Neural crest cell (in vitro differentiated cells): ENCODE measurements at regions not wholly inside any gene's neighbourhood (a gene's known extent, or its start where the extent isn't known, plus 50 kb on each side); places are given as distances from the start of the nearest gene placed in this dataset.
"Not testable (repeated sequence)": the region's sequence is repeated elsewhere in the genome, so short reads cannot be mapped to it uniquely, and the experiment has no call there.

Experiments used
- DNase-seq: peaks from one replicate; pipeline ENCODE4 v3.0.0; 2021; ENCODE audit warnings: low read depth, mixed read lengths, low spot score
- H3K27ac Mint-ChIP-seq: one replicate; pipeline ENCODE4 v1.8.0; 2021; ENCODE audit warnings: mild to moderate bottlenecking, mixed read lengths; ENCODE audit not compliant: unreplicated experiment
- H3K27me3 Mint-ChIP-seq: 2 replicates; pipeline ENCODE4 v1.8.0; 2021; ENCODE audit warnings: low read depth, mild to moderate bottlenecking, mixed read lengths
- H3K36me3 Mint-ChIP-seq: 2 replicates; pipeline ENCODE4 v1.8.0; 2021; ENCODE audit warnings: low read depth, mild to moderate bottlenecking, mixed read lengths
- H3K4me1 Mint-ChIP-seq: 2 replicates; pipeline ENCODE4 v1.8.0; 2021; ENCODE audit warnings: mixed read lengths
- H3K4me3 Mint-ChIP-seq: one replicate; pipeline ENCODE4 v1.8.0; 2021; ENCODE audit warnings: mild to moderate bottlenecking, mixed read lengths
- H3K9me3 Mint-ChIP-seq: 2 replicates; pipeline ENCODE4 v1.8.0; 2021; ENCODE audit warnings: mixed read lengths
- TF ChIP-seq, protein P1 (sequence below): fragments of 200-600 bp; sonication (generic); conservative IDR thresholded peaks from 2 replicates; pipeline ENCODE4 v1.5.0; 2021; ENCODE audit warnings: antibody characterized with exemption, mild to moderate bottlenecking

DNA sequence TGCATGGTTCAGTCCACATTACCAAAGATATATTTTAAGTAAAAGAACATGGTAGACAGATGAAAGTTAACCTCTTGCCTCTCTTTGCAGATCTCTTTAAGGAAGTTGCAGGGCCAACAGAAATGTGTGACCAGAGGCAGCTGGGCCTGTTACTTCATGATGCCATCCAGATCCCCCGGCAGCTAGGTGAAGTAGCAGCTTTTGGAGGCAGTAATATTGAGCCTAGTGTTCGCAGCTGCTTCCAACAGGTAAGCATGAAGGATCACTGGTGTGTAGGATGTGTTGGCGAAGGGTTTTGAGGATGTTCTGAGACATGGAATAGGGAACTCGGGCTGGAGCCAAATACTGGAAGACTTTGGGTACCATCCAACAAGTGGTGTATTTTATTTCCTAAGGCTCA lies 508.6 kb downstream of the UTRN start:
- H3K4me3 Mint-ChIP-seq = no peak overlapping the region
- H3K9me3 Mint-ChIP-seq = no peaks in the 10 kb centered on the region
- H3K4me1 Mint-ChIP-seq = no peaks in the 10 kb centered on the region
- H3K27me3 Mint-ChIP-seq = no peaks in the 10 kb centered on the region
- TF ChIP-seq, protein P1, sequence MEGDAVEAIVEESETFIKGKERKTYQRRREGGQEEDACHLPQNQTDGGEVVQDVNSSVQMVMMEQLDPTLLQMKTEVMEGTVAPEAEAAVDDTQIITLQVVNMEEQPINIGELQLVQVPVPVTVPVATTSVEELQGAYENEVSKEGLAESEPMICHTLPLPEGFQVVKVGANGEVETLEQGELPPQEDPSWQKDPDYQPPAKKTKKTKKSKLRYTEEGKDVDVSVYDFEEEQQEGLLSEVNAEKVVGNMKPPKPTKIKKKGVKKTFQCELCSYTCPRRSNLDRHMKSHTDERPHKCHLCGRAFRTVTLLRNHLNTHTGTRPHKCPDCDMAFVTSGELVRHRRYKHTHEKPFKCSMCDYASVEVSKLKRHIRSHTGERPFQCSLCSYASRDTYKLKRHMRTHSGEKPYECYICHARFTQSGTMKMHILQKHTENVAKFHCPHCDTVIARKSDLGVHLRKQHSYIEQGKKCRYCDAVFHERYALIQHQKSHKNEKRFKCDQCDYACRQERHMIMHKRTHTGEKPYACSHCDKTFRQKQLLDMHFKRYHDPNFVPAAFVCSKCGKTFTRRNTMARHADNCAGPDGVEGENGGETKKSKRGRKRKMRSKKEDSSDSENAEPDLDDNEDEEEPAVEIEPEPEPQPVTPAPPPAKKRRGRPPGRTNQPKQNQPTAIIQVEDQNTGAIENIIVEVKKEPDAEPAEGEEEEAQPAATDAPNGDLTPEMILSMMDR = no peak
- H3K36me3 Mint-ChIP-seq = peaks cover 30% of the 10 kb centered on the region
- H3K27ac Mint-ChIP-seq = no peak overlapping the region
- no peak for DNase-seq

DNA sequence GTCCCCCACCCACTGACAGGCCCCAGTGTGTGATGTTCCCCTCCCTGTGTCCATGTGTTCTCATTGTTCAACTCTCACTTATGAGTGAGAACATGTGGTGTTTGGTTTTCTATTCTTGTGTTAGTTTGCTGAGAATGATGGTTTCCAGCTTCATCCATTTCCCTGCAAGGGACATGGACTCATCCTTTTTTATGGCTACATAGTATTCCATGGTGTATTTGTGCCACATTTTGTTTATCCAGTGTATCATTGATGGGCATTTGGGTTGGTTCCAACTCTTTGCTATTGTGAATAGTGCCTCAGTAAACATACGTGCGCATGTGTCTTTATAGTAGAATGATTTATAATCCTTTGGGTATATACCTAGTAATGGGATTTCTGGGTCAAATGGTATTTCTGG lies 509.9 kb downstream of the UTRN start:
- not testable (repeated sequence) for H3K27ac Mint-ChIP-seq, DNase-seq, H3K4me3 Mint-ChIP-seq, H3K9me3 Mint-ChIP-seq, H3K27me3 Mint-ChIP-seq, H3K4me1 Mint-ChIP-seq
- H3K36me3 Mint-ChIP-seq = peaks cover 36% of the 10 kb centered on the region

DNA sequence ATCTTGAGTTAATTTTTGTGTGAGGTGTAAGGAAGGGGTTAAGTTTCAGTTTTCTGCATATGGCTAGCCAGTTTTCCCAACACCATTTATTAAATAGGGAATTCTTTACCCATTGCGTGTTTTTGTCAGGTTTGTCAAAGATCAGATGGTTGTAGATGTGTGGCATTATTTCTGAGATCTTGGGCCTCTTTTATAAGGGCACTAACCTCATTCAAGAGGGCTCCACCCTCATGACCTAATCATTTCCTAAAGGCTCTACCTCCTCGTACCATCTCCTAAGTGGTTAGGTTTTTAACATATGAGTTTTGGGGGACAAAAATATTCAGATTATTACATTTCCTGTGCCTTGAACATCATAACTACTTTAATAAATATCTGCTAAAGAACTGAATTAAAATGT lies 510.9 kb downstream of the UTRN start:
- Mint-ChIP-seq H3K27ac (no peak overlapping the region), H3K36me3 (peaks cover 36% of the 10 kb centered on the region), H3K9me3 (no peaks in the 10 kb centered on the region), H3K4me3 (no peak overlapping the region), H3K4me1 (no peaks in the 10 kb centered on the region), H3K27me3 (no peaks in the 10 kb centered on the region)
- no peak for DNase-seq
- TF ChIP-seq, protein P1 = no peak

DNA sequence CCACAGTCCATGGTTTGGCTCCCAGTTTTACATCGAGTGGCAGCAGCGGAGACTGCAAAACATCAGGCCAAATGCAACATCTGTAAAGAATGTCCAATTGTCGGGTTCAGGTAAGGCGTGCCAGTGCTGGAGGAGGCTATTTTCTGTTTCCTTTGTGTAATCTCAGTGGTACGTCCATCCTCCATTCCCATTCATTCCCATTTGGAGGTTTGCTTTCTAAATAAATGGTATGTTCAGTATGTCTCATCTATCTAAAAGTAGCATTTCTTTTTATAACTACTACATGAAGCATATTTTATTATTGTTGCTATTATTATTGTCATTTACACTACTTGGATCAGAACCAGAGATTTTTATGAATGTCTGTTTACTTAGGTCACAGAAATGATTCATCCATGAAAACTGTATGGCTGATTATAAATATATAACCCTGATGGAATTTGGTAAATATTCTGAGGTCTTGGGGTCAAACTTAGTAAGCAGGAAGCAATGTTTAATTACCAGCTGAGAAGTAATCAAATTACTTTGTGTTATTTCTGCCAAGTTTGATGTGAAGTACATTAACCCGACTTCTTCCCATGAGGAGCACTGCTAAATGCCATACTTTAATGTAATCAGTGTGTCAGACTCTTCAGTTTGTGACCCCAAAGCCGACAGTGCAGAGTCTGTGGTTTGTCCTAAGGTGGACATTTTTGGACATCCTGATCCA lies 512.9 kb downstream of the UTRN start:
- peaks cover 34% of the 10 kb centered on the region for H3K36me3 Mint-ChIP-seq
- H3K27ac Mint-ChIP-seq = no peak overlapping the region
- no peaks in the 10 kb centered on the region for H3K4me1 Mint-ChIP-seq
- H3K9me3 Mint-ChIP-seq = no peaks in the 10 kb centered on the region
- TF ChIP-seq, protein P1 = no peak
- no peak for DNase-seq
- H3K4me3 Mint-ChIP-seq = no peak overlapping the region
- H3K27me3 Mint-ChIP-seq = no peaks in the 10 kb centered on the region

DNA sequence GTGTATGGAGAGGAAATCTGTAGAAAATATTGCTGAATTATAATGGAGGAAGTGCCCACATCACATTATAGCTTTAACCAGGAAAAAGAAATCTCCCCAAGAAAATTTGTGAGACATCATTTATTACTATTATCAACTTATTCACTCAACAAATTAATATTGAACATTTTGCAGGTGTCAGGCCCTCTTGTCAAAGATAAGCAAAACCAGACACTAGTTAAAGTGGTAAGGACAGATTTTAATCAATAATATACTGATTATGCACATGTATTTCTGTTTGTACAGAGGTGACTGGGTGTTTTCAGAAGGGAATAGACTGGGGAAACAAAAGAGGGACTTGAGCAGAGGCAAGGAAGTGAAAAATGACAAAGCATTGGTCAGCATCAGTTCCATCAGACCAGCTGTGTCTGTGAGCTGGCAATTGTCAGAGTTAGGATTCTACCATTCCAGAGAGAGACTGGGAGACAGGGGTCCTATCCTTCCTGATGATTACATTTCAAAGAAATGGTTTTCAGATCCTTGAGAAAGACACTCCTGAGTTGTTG lies 519.2 kb downstream of the UTRN start:
- Mint-ChIP-seq H3K4me1 (peaks cover 6% of the 10 kb centered on the region), H3K27ac (no peak overlapping the region), H3K9me3 (no peaks in the 10 kb centered on the region), H3K27me3 (no peaks in the 10 kb centered on the region), H3K36me3 (peaks cover 3% of the 10 kb centered on the region), H3K4me3 (no peak overlapping the region)
- TF ChIP-seq, protein P1 = no peak
- no peak for DNase-seq

DNA sequence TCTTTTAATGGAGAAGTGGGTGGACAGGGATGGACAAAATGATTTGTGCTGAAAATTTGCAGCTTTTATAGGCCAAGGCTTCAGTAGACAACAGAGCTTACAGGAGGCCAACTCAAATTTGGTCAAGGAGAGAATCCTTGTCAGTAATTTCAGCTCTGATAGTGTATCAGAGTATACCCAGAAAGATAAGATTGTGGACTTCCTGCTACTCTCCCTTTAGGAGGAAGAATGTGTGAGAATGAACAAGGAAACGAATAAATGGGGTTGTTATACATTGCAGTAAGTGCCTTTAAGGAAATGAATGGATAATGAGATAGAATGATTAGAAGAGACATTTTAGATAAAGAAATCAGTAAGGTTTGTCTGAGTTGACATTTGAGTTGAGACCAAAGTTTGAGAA lies 519.9 kb downstream of the UTRN start:
- Mint-ChIP-seq H3K27ac (no peak overlapping the region), H3K4me3 (no peak overlapping the region), H3K4me1 (peaks cover 6% of the 10 kb centered on the region), H3K27me3 (no peaks in the 10 kb centered on the region), H3K36me3 (peaks cover 5% of the 10 kb centered on the region), H3K9me3 (no peaks in the 10 kb centered on the region)
- TF ChIP-seq, protein P1 = no peak
- no peak for DNase-seq
